ENCODE measurements at regions not wholly inside any gene's neighbourhood (a gene's known extent, or its start where the extent isn't known, plus 50 kb on each side); places are given as distances from the start of the nearest gene placed in this dataset.
A peak's percentile ranks its signal among the peaks of the same experiment; 100 is the strongest.

DNA sequence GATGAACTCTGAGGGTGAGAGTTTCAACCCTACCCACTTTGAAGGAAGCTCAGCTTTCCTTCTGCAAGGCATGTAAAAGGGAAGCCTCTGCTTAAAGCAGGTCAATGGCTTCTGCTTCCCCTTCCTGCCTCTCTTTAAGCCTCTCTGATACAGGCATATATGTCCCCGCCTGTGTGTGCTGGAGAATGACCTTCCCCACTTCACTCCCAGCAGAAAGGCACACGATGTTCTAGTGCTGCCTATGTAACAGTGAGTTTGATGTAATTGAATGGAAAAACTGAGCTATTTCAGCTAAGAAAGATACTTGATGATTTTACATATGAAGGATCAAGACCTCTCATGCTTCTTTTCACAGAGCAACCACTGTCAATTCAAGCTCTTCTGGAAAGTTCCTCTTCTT is 632.2 kb downstream of the HACE1 start:
- Histone ChIP-seq H3K36me3 (ENCODE audit: control insufficient read depth in 2 of 2, insufficient read depth in 2 of 2, low read length in 1 of 2) (no peaks in the 10 kb centered on the region), H3K9me3 (ENCODE audit: control insufficient read depth in 2 of 2, insufficient read depth in 1 of 2, low read length in 1 of 2) (no peaks in the 10 kb centered on the region), H3K27ac (ENCODE audit: low read depth in 1 of 2, low read length in 1 of 2) (no peak overlapping the region), H3K4me1 (ENCODE audit: control insufficient read depth in 2 of 2, insufficient read depth in 2 of 2, low read length in 2 of 2) (no peaks in the 10 kb centered on the region), H3K4me3 (ENCODE audit: low read length in 2 of 2) (no peak overlapping the region), H3K27me3 (ENCODE audit: control insufficient read depth in 2 of 2, insufficient read depth in 1 of 2, low read length in 1 of 2) (no peaks in the 10 kb centered on the region)
- WGBS: 37% methylated on average over 2 of the region's 2 CpGs
- DNase-seq (ENCODE audit: low read depth in 6 of 9, low spot score in 9 of 9): no peak

DNA sequence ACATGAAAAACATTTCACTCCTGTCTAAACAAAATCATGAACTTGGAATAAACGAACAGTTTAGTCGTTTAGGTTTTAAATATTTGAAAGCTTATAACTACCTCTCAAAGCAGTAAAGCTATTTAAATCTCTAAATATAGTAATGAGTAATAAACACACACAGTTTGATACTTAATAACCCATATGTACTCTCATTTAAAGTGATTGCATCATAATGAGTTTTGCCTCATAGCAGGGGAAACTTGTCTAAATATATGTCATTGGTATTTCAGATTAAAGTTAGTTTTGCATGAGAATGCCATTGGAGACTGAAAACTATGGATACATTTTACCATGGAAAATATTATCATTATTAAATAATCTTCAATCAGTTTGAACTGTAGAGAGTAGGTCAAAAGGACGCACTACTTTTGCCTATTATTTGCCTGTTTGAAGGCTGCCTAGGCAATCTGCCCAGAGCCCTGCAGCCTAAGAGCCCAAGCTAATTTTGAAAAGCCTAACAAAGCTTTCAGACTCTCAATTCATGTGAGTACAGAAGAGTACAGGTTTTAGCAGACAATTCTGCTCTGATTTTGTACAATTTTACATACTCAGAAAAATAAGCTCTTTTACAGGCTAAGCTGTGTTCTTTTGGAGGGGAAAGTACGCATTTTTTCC is 632.8 kb downstream of the HACE1 start:
- Histone ChIP-seq H3K4me1 (ENCODE audit: control insufficient read depth in 2 of 2, insufficient read depth in 2 of 2, low read length in 2 of 2) (no peaks in the 10 kb centered on the region), H3K27ac (ENCODE audit: low read depth in 1 of 2, low read length in 1 of 2) (no peak overlapping the region), H3K27me3 (ENCODE audit: control insufficient read depth in 2 of 2, insufficient read depth in 1 of 2, low read length in 1 of 2) (no peaks in the 10 kb centered on the region), H3K36me3 (ENCODE audit: control insufficient read depth in 2 of 2, insufficient read depth in 2 of 2, low read length in 1 of 2) (no peaks in the 10 kb centered on the region), H3K9me3 (ENCODE audit: control insufficient read depth in 2 of 2, insufficient read depth in 1 of 2, low read length in 1 of 2) (no peaks in the 10 kb centered on the region), H3K4me3 (ENCODE audit: low read length in 2 of 2) (no peak overlapping the region)
- no peak for DNase-seq (ENCODE audit: low read depth in 6 of 9, low spot score in 9 of 9)
- WGBS: 95% methylated on average over 4 of the region's 4 CpGs

DNA sequence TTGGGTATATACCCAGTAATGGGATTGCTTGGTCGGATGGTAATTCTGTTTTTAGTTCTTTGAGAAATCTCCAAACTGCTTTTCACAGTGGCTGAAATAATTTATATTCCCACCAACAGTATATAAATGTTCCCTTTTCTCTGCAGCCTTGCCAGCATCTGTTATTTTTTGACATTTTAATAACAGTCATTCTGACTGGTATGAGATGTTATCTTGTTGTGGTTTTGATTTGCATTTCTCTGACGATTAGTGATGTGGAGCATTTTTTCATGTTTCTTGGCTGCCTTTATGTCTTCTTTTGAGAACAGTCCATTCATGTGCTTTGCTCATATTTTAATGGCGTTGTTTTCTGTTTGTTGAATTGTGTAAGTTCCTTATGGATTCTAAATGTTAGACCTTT is 641.6 kb downstream of the HACE1 start:
- H3K4me1 ChIP-seq (ENCODE audit: control insufficient read depth in 2 of 2, insufficient read depth in 2 of 2, low read length in 2 of 2): no peaks in the 10 kb centered on the region
- DNase-seq (ENCODE audit: low read depth in 6 of 9, low spot score in 9 of 9): peak in 1 of 9 donors; percentile 10
- no peak overlapping the region for H3K4me3 ChIP-seq (ENCODE audit: low read length in 2 of 2)
- H3K9me3 ChIP-seq (ENCODE audit: control insufficient read depth in 2 of 2, insufficient read depth in 1 of 2, low read length in 1 of 2): no peaks in the 10 kb centered on the region
- no peaks in the 10 kb centered on the region for H3K27me3 ChIP-seq (ENCODE audit: control insufficient read depth in 2 of 2, insufficient read depth in 1 of 2, low read length in 1 of 2)
- H3K27ac ChIP-seq (ENCODE audit: low read depth in 1 of 2, low read length in 1 of 2): no peak overlapping the region
- H3K36me3 ChIP-seq (ENCODE audit: control insufficient read depth in 2 of 2, insufficient read depth in 2 of 2, low read length in 1 of 2): no peaks in the 10 kb centered on the region
- WGBS: 39% methylated on average over 3 of the region's 3 CpGs

DNA sequence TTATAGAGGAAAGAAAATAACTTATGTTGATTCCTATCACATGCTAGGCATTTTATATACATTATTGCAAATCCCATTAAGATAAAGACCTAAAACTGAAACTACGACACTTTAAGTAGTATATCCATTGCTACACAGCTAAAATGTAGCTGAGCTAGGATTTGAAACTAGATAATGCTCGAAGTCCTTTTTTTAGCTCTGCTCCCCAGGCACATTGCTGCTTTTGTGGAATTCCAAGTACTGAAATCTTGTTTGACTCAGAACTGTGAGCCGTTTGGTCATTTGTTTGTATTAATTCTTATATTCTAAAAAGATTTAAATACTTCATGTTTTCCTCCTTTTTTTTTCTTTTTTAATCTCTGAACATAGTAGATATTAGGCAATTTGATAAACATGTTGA is 644.8 kb downstream of the HACE1 start:
- no peaks in the 10 kb centered on the region for H3K36me3 ChIP-seq (ENCODE audit: control insufficient read depth in 2 of 2, insufficient read depth in 2 of 2, low read length in 1 of 2)
- H3K4me3 ChIP-seq (ENCODE audit: low read length in 2 of 2): no peak overlapping the region
- no peaks in the 10 kb centered on the region for H3K9me3 ChIP-seq (ENCODE audit: control insufficient read depth in 2 of 2, insufficient read depth in 1 of 2, low read length in 1 of 2)
- DNase-seq (ENCODE audit: low read depth in 6 of 9, low spot score in 9 of 9): no peak
- WGBS: 89% methylated on average over 3 of the region's 3 CpGs
- no peaks in the 10 kb centered on the region for H3K27me3 ChIP-seq (ENCODE audit: control insufficient read depth in 2 of 2, insufficient read depth in 1 of 2, low read length in 1 of 2)
- no peak overlapping the region for H3K27ac ChIP-seq (ENCODE audit: low read depth in 1 of 2, low read length in 1 of 2)
- H3K4me1 ChIP-seq (ENCODE audit: control insufficient read depth in 2 of 2, insufficient read depth in 2 of 2, low read length in 2 of 2): no peaks in the 10 kb centered on the region

DNA sequence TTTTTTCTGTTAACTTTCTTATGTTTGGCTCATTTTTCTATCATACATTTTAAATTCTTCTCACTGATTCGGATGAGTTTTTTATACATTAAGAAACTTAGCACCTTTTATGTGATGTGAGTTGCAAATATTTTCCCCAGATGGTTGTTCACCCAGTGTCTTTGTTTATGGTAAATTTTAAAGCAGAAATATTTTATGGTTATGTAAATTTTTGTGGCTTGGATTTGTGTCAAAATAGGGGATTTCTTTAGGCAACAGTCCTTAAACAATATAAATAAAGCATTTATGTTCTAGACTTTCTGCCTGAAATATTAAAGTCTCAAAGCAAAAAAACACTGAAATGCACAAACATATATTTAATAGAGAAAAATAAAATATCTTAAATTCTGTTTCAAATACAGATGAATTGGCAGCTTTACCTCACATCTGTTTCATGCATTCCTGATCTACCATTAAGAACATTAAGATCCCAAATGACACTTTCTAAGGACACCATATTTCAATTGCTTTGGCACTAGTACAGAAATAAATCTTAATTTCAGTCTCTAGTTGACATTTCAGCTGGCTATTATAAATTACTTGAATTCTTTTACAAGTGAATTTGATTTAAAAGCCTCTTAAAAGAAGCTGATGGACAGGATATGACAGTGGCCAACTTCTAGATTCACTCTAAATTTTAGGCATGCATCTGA is 646.6 kb downstream of the HACE1 start:
- no peak overlapping the region for H3K4me3 ChIP-seq (ENCODE audit: low read length in 2 of 2)

DNA sequence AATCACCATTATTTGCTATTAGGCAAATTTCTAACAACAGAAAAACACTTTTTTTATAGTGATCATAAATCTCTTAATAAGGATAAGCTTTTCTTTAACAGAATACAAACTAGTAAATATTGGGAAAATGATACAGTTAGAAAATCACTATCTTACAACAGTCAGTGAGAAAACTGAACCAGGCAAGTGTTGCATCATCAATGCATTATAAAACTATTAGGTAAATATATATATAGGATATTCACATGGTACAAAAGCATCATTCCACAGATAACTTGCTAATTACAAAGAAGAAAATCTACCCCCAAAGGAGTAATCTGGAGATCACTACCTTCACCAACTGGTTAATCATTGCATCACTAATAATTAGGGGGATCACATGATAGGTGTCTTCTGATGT is 652.1 kb downstream of the HACE1 start:
- DNase-seq (ENCODE audit: low read depth in 6 of 9, low spot score in 9 of 9): no peak
- H3K4me1 ChIP-seq (ENCODE audit: control insufficient read depth in 2 of 2, insufficient read depth in 2 of 2, low read length in 2 of 2): no peaks in the 10 kb centered on the region
- no peaks in the 10 kb centered on the region for H3K9me3 ChIP-seq (ENCODE audit: control insufficient read depth in 2 of 2, insufficient read depth in 1 of 2, low read length in 1 of 2)
- H3K36me3 ChIP-seq (ENCODE audit: control insufficient read depth in 2 of 2, insufficient read depth in 2 of 2, low read length in 1 of 2): no peaks in the 10 kb centered on the region
- H3K27ac ChIP-seq (ENCODE audit: low read depth in 1 of 2, low read length in 1 of 2): no peak overlapping the region
- H3K4me3 ChIP-seq (ENCODE audit: low read length in 2 of 2): no peak overlapping the region
- no peaks in the 10 kb centered on the region for H3K27me3 ChIP-seq (ENCODE audit: control insufficient read depth in 2 of 2, insufficient read depth in 1 of 2, low read length in 1 of 2)

More for the DNA sequence above, 646.6 kb downstream of the HACE1 start:
- Histone ChIP-seq H3K36me3 (ENCODE audit: control insufficient read depth in 2 of 2, insufficient read depth in 2 of 2, low read length in 1 of 2) (no peaks in the 10 kb centered on the region), H3K27me3 (ENCODE audit: control insufficient read depth in 2 of 2, insufficient read depth in 1 of 2, low read length in 1 of 2) (no peaks in the 10 kb centered on the region), H3K4me1 (ENCODE audit: control insufficient read depth in 2 of 2, insufficient read depth in 2 of 2, low read length in 2 of 2) (no peaks in the 10 kb centered on the region), H3K9me3 (ENCODE audit: control insufficient read depth in 2 of 2, insufficient read depth in 1 of 2, low read length in 1 of 2) (no peaks in the 10 kb centered on the region), H3K27ac (ENCODE audit: low read depth in 1 of 2, low read length in 1 of 2) (no peak overlapping the region)
- no peak for DNase-seq (ENCODE audit: low read depth in 6 of 9, low spot score in 9 of 9)
- 91% methylated on average over 1 of the region's 1 CpG for WGBS

DNA sequence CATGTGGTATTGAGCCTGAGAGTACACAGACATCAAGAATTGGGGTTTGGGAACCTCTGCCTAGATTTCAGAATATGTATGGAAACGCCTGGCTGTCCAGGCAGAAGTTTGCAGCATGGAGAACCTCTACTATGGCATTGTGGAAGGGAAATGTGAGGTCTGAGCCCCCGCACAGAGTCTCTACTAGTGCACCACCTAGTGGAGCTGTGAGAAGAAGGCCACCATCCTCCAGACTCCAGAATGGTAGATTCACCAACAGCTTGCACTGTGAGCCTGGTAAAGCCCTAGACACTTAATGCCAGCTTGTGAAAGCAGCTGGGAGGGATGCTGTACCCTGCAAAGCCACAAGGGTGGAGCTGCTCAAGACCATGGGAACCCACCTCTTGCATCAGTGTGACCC is 658.2 kb downstream of the HACE1 start:
- no peak overlapping the region for H3K27ac ChIP-seq (ENCODE audit: low read depth in 1 of 2, low read length in 1 of 2)
- 90% methylated on average over 2 of the region's 2 CpGs for WGBS
- H3K36me3 ChIP-seq (ENCODE audit: control insufficient read depth in 2 of 2, insufficient read depth in 2 of 2, low read length in 1 of 2): no peaks in the 10 kb centered on the region
- no peak overlapping the region for H3K4me3 ChIP-seq (ENCODE audit: low read length in 2 of 2)
- H3K9me3 ChIP-seq (ENCODE audit: control insufficient read depth in 2 of 2, insufficient read depth in 1 of 2, low read length in 1 of 2): no peaks in the 10 kb centered on the region
- DNase-seq (ENCODE audit: low read depth in 6 of 9, low spot score in 9 of 9): no peak
- H3K27me3 ChIP-seq (ENCODE audit: control insufficient read depth in 2 of 2, insufficient read depth in 1 of 2, low read length in 1 of 2): no peaks in the 10 kb centered on the region
- H3K4me1 ChIP-seq (ENCODE audit: control insufficient read depth in 2 of 2, insufficient read depth in 2 of 2, low read length in 2 of 2): no peaks in the 10 kb centered on the region

DNA sequence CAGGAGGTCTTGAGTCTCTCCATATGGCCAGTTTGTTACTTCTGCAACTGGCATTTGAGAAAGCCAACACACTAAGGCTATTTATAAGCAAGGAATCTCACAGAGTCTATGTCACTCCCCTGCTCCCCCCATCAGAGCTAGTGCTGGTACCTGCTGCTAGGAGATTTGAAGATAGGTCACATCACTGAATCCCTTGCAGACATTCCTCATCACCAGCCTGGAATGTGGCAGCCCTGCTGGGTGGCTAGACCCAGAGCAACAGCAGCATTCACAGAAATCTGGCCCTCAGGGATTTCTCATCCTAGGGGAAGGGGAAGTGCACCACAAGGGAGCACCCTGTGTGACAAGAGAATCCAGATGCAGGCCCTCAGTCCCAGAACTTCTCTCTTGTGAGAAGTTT is 672.1 kb downstream of the HACE1 start:
- no peak overlapping the region for H3K27ac ChIP-seq (ENCODE audit: low read depth in 1 of 2, low read length in 1 of 2)
- no peaks in the 10 kb centered on the region for H3K36me3 ChIP-seq (ENCODE audit: control insufficient read depth in 2 of 2, insufficient read depth in 2 of 2, low read length in 1 of 2)
- peaks cover 0 to 7% of the 10 kb centered on the region in 2 donors for H3K9me3 ChIP-seq (ENCODE audit: control insufficient read depth in 2 of 2, insufficient read depth in 1 of 2, low read length in 1 of 2)
- H3K27me3 ChIP-seq (ENCODE audit: control insufficient read depth in 2 of 2, insufficient read depth in 1 of 2, low read length in 1 of 2): no peaks in the 10 kb centered on the region
- no peak overlapping the region for H3K4me3 ChIP-seq (ENCODE audit: low read length in 2 of 2)
- H3K4me1 ChIP-seq (ENCODE audit: control insufficient read depth in 2 of 2, insufficient read depth in 2 of 2, low read length in 2 of 2): no peaks in the 10 kb centered on the region
- DNase-seq (ENCODE audit: low read depth in 6 of 9, low spot score in 9 of 9): no peak

DNA sequence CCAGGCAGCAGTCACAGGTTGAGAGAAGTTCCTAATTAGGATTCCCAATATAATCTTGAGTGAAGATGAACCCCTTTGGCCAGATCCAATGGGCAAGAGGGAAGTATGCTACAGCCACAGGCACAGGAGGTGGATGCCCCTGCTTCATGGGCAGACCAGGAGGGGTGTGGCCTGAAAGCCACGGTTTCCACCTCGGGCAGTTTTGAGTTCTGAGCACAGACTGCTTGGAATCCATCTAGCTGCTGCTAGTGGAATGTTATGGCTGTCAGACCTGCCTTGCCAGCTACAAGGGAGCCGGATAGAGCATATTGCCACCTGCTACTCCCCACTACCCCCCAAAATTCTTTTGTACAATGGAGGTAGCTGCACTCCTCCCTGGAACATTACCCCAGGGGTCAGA is 672.9 kb downstream of the HACE1 start:
- Histone ChIP-seq H3K36me3 (ENCODE audit: control insufficient read depth in 2 of 2, insufficient read depth in 2 of 2, low read length in 1 of 2) (no peaks in the 10 kb centered on the region), H3K27ac (ENCODE audit: low read depth in 1 of 2, low read length in 1 of 2) (no peak overlapping the region), H3K4me1 (ENCODE audit: control insufficient read depth in 2 of 2, insufficient read depth in 2 of 2, low read length in 2 of 2) (no peaks in the 10 kb centered on the region), H3K4me3 (ENCODE audit: low read length in 2 of 2) (no peak overlapping the region), H3K27me3 (ENCODE audit: control insufficient read depth in 2 of 2, insufficient read depth in 1 of 2, low read length in 1 of 2) (no peaks in the 10 kb centered on the region), H3K9me3 (ENCODE audit: control insufficient read depth in 2 of 2, insufficient read depth in 1 of 2, low read length in 1 of 2) (peaks cover 0 to 7% of the 10 kb centered on the region in 2 donors)
- DNase-seq (ENCODE audit: low read depth in 6 of 9, low spot score in 9 of 9): no peak
- 89% methylated on average over 3 of the region's 3 CpGs for WGBS
